Transverse colon (tissue), 4 donors: ENCODE measurements at regions not wholly inside any gene's neighbourhood (a gene's known extent, or its start where the extent isn't known, plus 50 kb on each side); places are given as distances from the start of the nearest gene placed in this dataset.

Experiments used
- DNase-seq: peaks from one replicate; pipeline ENCODE4 v3.0.0-alpha.2; 2019
- H3K27ac ChIP-seq, 4 donors: fragments of 200-600 bp; sonication (generic); 2 replicates each; pipeline ENCODE4 v1.5.1; 2016 to 2018; ENCODE audit warnings: inconsistent platforms in 4 of 4
- H3K27me3 ChIP-seq: fragments of 200-600 bp; sonication (generic); 2 replicates; pipeline ENCODE4 v1.5.1; 2017; ENCODE audit warnings: inconsistent platforms
- H3K36me3 ChIP-seq, 4 donors: fragments of 200-600 bp; sonication (generic); 2 replicates each; pipeline ENCODE4 v1.5.1; 2017 to 2019; ENCODE audit warnings: inconsistent platforms in 4 of 4
- H3K4me1 ChIP-seq, 4 donors: fragments of 200-600 bp; sonication (generic); 2 replicates each; pipeline ENCODE4 v1.5.1; 2017 to 2020; ENCODE audit warnings: inconsistent platforms in 4 of 4
- H3K4me3 ChIP-seq, 4 donors: fragments of 200-600 bp; sonication (generic); 1 replicate in 1 of 4; 2 replicates in 3 of 4; pipeline versions ENCODE4 v1.5.1 to v1.6.1; 2017 to 2019; ENCODE audit warnings: inconsistent platforms in 4 of 4
- H3K9me3 ChIP-seq, 2 donors: fragments of 200-600 bp; sonication (generic); 2 replicates each; pipeline ENCODE4 v1.5.1; 2017 to 2019; ENCODE audit warnings: inconsistent platforms in 2 of 2
- EP300 ChIP-seq: sonication (generic); formaldehyde crosslinking; IDR thresholded peaks from one replicate; pipeline ENCODE4 v1.6.1; 2017; ENCODE audit warnings: antibody characterized with exemption, low read depth
- POLR2A ChIP-seq: fragments of 450-650 bp; IDR thresholded peaks from one replicate; pipeline ENCODE4 v1.6.1; 2016; ENCODE audit warnings: antibody characterized with exemption, mild to moderate bottlenecking, moderate library complexity
- POLR2AphosphoS5 ChIP-seq, 3 donors: sonication (generic); formaldehyde crosslinking; IDR thresholded peaks; one replicate each; pipeline ENCODE4 v1.6.1; 2016; ENCODE audit warnings: antibody characterized with exemption in 3 of 3
- WGBS, 2 donors: methylation state at CpG; one replicate each; pipeline ENCODE4 v1.1.5; 2018; ENCODE audit warnings: low coverage in 1 of 2; 5-methylcytosine and 5-hydroxymethylcytosine counted together
- in situ Hi-C, 4 donors: fragments of 200-750 bp; cut with MboI; loops; one replicate each; pipeline versions ENCODE4 v1.15.0 to v1.15.1; 2017; ENCODE audit warnings: low sequenced_read_pairs in 3 of 4, low pct_ligation_motif_present in 1 of 4, low pct_unique_long_range_greater_than_20kb in 1 of 4
- intact Hi-C: fragments of 100-400 bp; cut with DNase I; formaldehyde crosslinking; loops from one replicate; pipeline ENCODE4 v1.15.1; 2023; ENCODE audit warnings: low total_unique reads
- TF ChIP-seq, protein P1 (sequence below), 5 experiments: fragments of 200-600 bp in 3 of 5; fragments of 450-650 bp in 2 of 5; sonication (generic) in 3 of 5; IDR thresholded peaks; 1 replicate in 2 of 5; 2 replicates in 3 of 5; pipeline ENCODE4 v1.5.1; 2016 to 2017; ENCODE audit warnings: antibody characterized with exemption in 5 of 5, inconsistent platforms in 3 of 5, mild to moderate bottlenecking in 2 of 5, moderate library complexity in 1 of 5

GRCh38 chr18:6629635-6630140 is 99.8 kb upstream of the ARHGAP28 start:
- no peaks in the 10 kb centered on the region for H3K36me3 ChIP-seq
- no peak for DNase-seq
- TF ChIP-seq POLR2AphosphoS5 (IDR thresholded peaks at IDR 0.05) (no peak), POLR2A (no peak), EP300 (no peak)
- TF ChIP-seq, protein P1, sequence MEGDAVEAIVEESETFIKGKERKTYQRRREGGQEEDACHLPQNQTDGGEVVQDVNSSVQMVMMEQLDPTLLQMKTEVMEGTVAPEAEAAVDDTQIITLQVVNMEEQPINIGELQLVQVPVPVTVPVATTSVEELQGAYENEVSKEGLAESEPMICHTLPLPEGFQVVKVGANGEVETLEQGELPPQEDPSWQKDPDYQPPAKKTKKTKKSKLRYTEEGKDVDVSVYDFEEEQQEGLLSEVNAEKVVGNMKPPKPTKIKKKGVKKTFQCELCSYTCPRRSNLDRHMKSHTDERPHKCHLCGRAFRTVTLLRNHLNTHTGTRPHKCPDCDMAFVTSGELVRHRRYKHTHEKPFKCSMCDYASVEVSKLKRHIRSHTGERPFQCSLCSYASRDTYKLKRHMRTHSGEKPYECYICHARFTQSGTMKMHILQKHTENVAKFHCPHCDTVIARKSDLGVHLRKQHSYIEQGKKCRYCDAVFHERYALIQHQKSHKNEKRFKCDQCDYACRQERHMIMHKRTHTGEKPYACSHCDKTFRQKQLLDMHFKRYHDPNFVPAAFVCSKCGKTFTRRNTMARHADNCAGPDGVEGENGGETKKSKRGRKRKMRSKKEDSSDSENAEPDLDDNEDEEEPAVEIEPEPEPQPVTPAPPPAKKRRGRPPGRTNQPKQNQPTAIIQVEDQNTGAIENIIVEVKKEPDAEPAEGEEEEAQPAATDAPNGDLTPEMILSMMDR (IDR thresholded peaks at IDR 0.05), result no peak
- in situ Hi-C loops, result no loop called here
- no peak overlapping the region for H3K27ac ChIP-seq
- no peaks in the 10 kb centered on the region for H3K9me3 ChIP-seq
- WGBS, 2 donors, result 87 to 93% methylated on average over 5 of the region's 5 CpGs
- no peaks in the 10 kb centered on the region for H3K4me1 ChIP-seq
- H3K27me3 ChIP-seq, result no peaks in the 10 kb centered on the region
- no peak overlapping the region for H3K4me3 ChIP-seq
- intact Hi-C loops, result no loop called here

GRCh38 chr18:6633310-6633709 is 96.2 kb upstream of the ARHGAP28 start:
- WGBS, 2 donors, result 38% methylated on average over 3 of the region's 3 CpGs; no CpG with 5 or more reads in 1 of the 2 donors
- no peaks in the 10 kb centered on the region for H3K27me3 ChIP-seq

GRCh38 chr18:6636091-6636490 is 93.4 kb upstream of the ARHGAP28 start:
- 47 to 50% methylated on average over 1 of the region's 1 CpG for WGBS, 2 donors
- intact Hi-C loops, result no loop called here

More at GRCh38 chr18:6633310-6633709, 96.2 kb upstream of the ARHGAP28 start:
- no peak overlapping the region for H3K4me3 ChIP-seq
- TF ChIP-seq, protein P1 (IDR thresholded peaks at IDR 0.05), result no peak
- TF ChIP-seq POLR2AphosphoS5 (IDR thresholded peaks at IDR 0.05), result no peak
- TF ChIP-seq POLR2A, result no peak
- TF ChIP-seq EP300, result no peak
- H3K4me1 ChIP-seq, result no peaks in the 10 kb centered on the region
- no peaks in the 10 kb centered on the region for H3K9me3 ChIP-seq
- intact Hi-C loops (no loop called here), in situ Hi-C loops (no loop called here)
- H3K27ac ChIP-seq, result no peak overlapping the region
- H3K36me3 ChIP-seq, result no peaks in the 10 kb centered on the region
- no peak for DNase-seq

DNA sequence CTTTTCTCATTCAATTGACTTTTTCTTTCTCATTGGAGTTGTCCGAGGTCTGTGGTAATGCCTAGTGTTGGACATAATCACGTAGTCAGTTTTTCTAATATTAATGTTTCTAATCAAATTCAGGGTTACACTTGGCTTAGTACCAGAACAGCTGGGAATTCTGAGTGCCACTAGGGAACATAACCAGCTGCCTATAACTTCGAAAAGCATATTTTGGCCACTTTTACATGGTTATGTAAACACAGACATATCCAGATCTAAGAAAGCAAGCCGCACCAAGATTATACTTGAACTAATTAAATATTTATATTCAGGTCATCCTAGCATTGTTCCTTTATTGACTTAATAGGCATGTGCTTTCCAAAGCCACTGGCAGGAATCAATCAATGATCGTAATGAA is 91.1 kb upstream of the ARHGAP28 start:
- no peaks in the 10 kb centered on the region for H3K9me3 ChIP-seq
- no peaks in the 10 kb centered on the region for H3K27me3 ChIP-seq
- H3K4me3 ChIP-seq, result no peak overlapping the region
- no peak for TF ChIP-seq POLR2A
- TF ChIP-seq, protein P1 (IDR thresholded peaks at IDR 0.05), result no peak
- TF ChIP-seq EP300, result no peak
- TF ChIP-seq POLR2AphosphoS5 (IDR thresholded peaks at IDR 0.05), result no peak
- intact Hi-C loops (no loop called here), in situ Hi-C loops (no loop called here)
- no peak for DNase-seq
- no peak overlapping the region for H3K27ac ChIP-seq
- WGBS, 2 donors, result 77 to 80% methylated on average over 5 of the region's 5 CpGs
- no peaks in the 10 kb centered on the region for H3K36me3 ChIP-seq
- H3K4me1 ChIP-seq, result no peaks in the 10 kb centered on the region

More at GRCh38 chr18:6636091-6636490, 93.4 kb upstream of the ARHGAP28 start:
- TF ChIP-seq EP300, result no peak
- TF ChIP-seq, protein P1 (IDR thresholded peaks at IDR 0.05), result no peak
- no peak for TF ChIP-seq POLR2A
- TF ChIP-seq POLR2AphosphoS5 (IDR thresholded peaks at IDR 0.05), result no peak
- no peaks in the 10 kb centered on the region for H3K36me3 ChIP-seq
- H3K27me3 ChIP-seq, result no peaks in the 10 kb centered on the region
- no peak overlapping the region for H3K4me3 ChIP-seq
- no peaks in the 10 kb centered on the region for H3K4me1 ChIP-seq
- no peaks in the 10 kb centered on the region for H3K9me3 ChIP-seq
- in situ Hi-C loops, result no loop called here
- no peak for DNase-seq
- H3K27ac ChIP-seq, result no peak overlapping the region
